SU-DHL-6 (cell line): ENCODE measurements at regions not wholly inside any gene's neighbourhood (a gene's known extent, or its start where the extent isn't known, plus 50 kb on each side); places are given as distances from the start of the nearest gene placed in this dataset.
"Not testable (repeated sequence)": the region's sequence is repeated elsewhere in the genome, so short reads cannot be mapped to it uniquely, and the experiment has no call there.

ENCODE experiments used
- EZH2phosphoT487 ChIP-seq: fragments of 200-600 bp; sonication (generic), shearing (Covaris generic); conservative IDR thresholded peaks from 2 replicates; pipeline ENCODE4 v1.6.1; 2018; ENCODE audit warnings: mild to moderate bottlenecking, antibody characterized with exemption, low read length, moderate library complexity, mixed read lengths
- TF ChIP-seq, protein P1 (sequence below): fragments of 200-600 bp; sonication (generic); IDR thresholded peaks from one replicate; pipeline ENCODE4 v1.5.1; 2017; ENCODE audit warnings: antibody characterized with exemption, mild to moderate bottlenecking, low read length, moderate library complexity; ENCODE audit not compliant: insufficient read depth, poor library complexity, severe bottlenecking

DNA sequence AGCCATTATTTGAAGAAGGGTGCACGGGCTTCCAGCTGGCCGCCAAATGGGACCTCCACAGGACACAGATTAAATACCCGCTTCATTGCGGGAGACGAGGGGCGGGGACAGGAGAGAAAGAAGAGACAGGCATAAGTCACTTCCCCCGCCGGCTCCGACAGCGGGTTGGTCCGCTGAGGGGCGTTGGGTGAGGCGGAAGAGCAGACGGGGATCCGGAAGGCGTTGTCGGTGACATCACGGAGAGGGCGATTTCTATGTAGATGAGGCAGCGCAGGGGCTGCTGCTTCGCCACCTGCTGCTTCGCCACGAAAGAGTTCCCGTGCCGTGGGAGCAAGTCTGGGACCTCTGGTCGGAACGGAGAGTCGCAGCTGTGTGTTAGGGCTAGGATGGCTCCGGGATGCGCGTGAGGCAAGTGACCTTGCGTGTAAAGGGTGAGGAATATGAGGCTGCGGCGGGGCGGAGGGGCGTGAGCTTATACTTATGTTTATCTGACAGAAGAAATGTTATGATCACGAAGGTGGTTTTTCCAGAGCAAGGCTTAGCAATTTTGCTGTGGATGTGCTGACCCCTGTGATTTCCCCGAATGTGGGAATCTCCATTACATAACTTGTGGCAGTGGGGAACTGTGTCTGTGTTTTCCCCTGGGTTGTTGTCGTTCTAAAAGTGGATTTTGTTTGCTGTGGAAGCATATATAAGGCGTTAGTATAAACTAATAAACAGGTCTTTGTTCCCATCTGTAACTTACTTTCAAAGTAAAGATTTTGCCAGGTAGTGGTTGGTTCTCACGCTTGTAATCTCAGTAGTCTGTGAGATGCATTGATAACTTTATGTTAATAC, 52.9 kb downstream of the PPIAL4C start:
- not testable (repeated sequence) for TF ChIP-seq EZH2phosphoT487
- TF ChIP-seq, protein P1, sequence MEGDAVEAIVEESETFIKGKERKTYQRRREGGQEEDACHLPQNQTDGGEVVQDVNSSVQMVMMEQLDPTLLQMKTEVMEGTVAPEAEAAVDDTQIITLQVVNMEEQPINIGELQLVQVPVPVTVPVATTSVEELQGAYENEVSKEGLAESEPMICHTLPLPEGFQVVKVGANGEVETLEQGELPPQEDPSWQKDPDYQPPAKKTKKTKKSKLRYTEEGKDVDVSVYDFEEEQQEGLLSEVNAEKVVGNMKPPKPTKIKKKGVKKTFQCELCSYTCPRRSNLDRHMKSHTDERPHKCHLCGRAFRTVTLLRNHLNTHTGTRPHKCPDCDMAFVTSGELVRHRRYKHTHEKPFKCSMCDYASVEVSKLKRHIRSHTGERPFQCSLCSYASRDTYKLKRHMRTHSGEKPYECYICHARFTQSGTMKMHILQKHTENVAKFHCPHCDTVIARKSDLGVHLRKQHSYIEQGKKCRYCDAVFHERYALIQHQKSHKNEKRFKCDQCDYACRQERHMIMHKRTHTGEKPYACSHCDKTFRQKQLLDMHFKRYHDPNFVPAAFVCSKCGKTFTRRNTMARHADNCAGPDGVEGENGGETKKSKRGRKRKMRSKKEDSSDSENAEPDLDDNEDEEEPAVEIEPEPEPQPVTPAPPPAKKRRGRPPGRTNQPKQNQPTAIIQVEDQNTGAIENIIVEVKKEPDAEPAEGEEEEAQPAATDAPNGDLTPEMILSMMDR = not testable (repeated sequence)
